D721Med (cell line): ENCODE measurements at regions not wholly inside any gene's neighbourhood (a gene's known extent, or its start where the extent isn't known, plus 50 kb on each side); places are given as distances from the start of the nearest gene placed in this dataset.

Source experiments
- DNase-seq: peaks from one replicate; pipeline ENCODE4 v3.0.0; 2011; ENCODE audit warnings: low spot score; ENCODE audit not compliant: insufficient read length
- FAIRE-seq: peaks from 2 replicates; lab custom pipeline; 2011; peaks lifted over from hg19 to GRCh38; lab: Jason Lieb, UNC
- CTCF ChIP-seq: IDR thresholded peaks from 2 replicates; pipeline ENCODE4 v1.5.1; 2012; ENCODE audit warnings: mild to moderate bottlenecking, control low read depth; ENCODE audit not compliant: insufficient read depth; ENCODE audit errors: missing control alignments

GRCh38 chr3:68033867-68034266, 379.5 kb upstream of the SUCLG2 start:
- DNase-seq, result no peak
- no peak for TF ChIP-seq CTCF
- no peak for FAIRE-seq

GRCh38 chr3:68032209-68032608, 377.8 kb upstream of the SUCLG2 start:
- no peak for FAIRE-seq
- no peak for TF ChIP-seq CTCF
- DNase-seq, result no peak

- FAIRE-seq, result no peak
These were observed 370.8 kb upstream of the SUCLG2 start for GRCh38 chr3:68025189-68025588.

GRCh38 chr3:68019876-68020275, 365.5 kb upstream of the SUCLG2 start:
- FAIRE-seq, result no peak
- TF ChIP-seq CTCF, result no peak
- no peak for DNase-seq

More at GRCh38 chr3:68025189-68025588, 370.8 kb upstream of the SUCLG2 start:
- no peak for DNase-seq
- TF ChIP-seq CTCF, result no peak

- FAIRE-seq, result no peak
- DNase-seq, result no peak
- TF ChIP-seq CTCF, result no peak
These were observed 363.9 kb upstream of the SUCLG2 start for GRCh38 chr3:68018275-68018674.

GRCh38 chr3:68017069-68017468, 362.7 kb upstream of the SUCLG2 start:
- TF ChIP-seq CTCF, result no peak
- no peak for FAIRE-seq
- DNase-seq, result no peak

GRCh38 chr3:68009900-68010299, 355.5 kb upstream of the SUCLG2 start:
- no peak for TF ChIP-seq CTCF
- no peak for FAIRE-seq

More at GRCh38 chr3:68009900-68010299, 355.5 kb upstream of the SUCLG2 start:
- no peak for DNase-seq
